PC-9 (cell line): ENCODE measurements at regions not wholly inside any gene's neighbourhood (a gene's known extent, or its start where the extent isn't known, plus 50 kb on each side); places are given as distances from the start of the nearest gene placed in this dataset.

Source experiments
- BruUV-seq: library from RNA; stranded (reverse); fragments of 400-500 nt; replicated peaks from 2 replicates; lab custom pipeline; 2021; lab: Mats Ljungman, UMichigan
- CTCF ChIA-PET: fragments of 300-600 bp; sonication (Branson Sonifier 250); formaldehyde crosslinking; loops from one replicate; lab custom pipeline; 2022; ENCODE audit warnings: antibody characterized with exemption; lab: Charles Lee
- POLR2A ChIA-PET: fragments of 300-600 bp; sonication (Branson Sonifier 250); formaldehyde crosslinking; loops from one replicate; lab custom pipeline; 2022; ENCODE audit warnings: antibody characterized with exemption; ENCODE audit not compliant: unreplicated experiment; lab: Charles Lee
- DNase-seq, 2 experiments: peaks; one replicate each; pipeline versions ENCODE4 v3.0.0 to v3.0.0-alpha.2; 2015 to 2022; ENCODE audit warnings: mixed read lengths in 1 of 2
- H2AFZ ChIP-seq: fragments of 200-600 bp; sonication (generic); 2 replicates; pipeline ENCODE4 v1.8.1; 2017; ENCODE audit warnings: antibody characterized with exemption
- H3F3A ChIP-seq: fragments of 200-600 bp; sonication (generic); 2 replicates; pipeline ENCODE4 v1.8.1; 2017; ENCODE audit warnings: antibody characterized with exemption, mild to moderate bottlenecking, low read depth; ENCODE audit not compliant: insufficient read depth
- H3K27ac ChIP-seq: fragments of 200-600 bp; sonication (generic); 2 replicates; pipeline ENCODE4 v1.6.1; 2016; ENCODE audit warnings: mixed run types
- H3K27me3 ChIP-seq: fragments of 200-600 bp; sonication (generic); 2 replicates; pipeline ENCODE4 v1.6.1; 2016; ENCODE audit warnings: low read depth, mixed run types; ENCODE audit not compliant: insufficient read depth
- H3K36me3 ChIP-seq: fragments of 200-600 bp; sonication (generic); 2 replicates; pipeline ENCODE4 v1.6.1; 2016; ENCODE audit warnings: low read depth, mixed run types
- H3K4me1 ChIP-seq: fragments of 200-600 bp; sonication (generic); replicated peaks from 2 replicates; pipeline ENCODE4 v1.6.1; 2016; ENCODE audit warnings: mixed run types; ENCODE audit not compliant: insufficient read depth
- H3K4me2 ChIP-seq: fragments of 200-600 bp; sonication (generic); 2 replicates; pipeline ENCODE4 v1.6.1; 2017; ENCODE audit warnings: mixed run types
- H3K4me3 ChIP-seq: fragments of 200-600 bp; sonication (generic); 2 replicates; pipeline ENCODE4 v1.6.1; 2016; ENCODE audit warnings: mixed run types
- H3K79me2 ChIP-seq: fragments of 200-600 bp; sonication (generic); 2 replicates; pipeline ENCODE4 v1.6.1; 2017; ENCODE audit warnings: low read depth, mixed run types
- H3K9me2 ChIP-seq: fragments of 200-600 bp; sonication (generic); 2 replicates; pipeline ENCODE4 v1.8.1; 2017; ENCODE audit warnings: mild to moderate bottlenecking; ENCODE audit not compliant: insufficient read depth
- H3K9me3 ChIP-seq: fragments of 200-600 bp; sonication (generic); 2 replicates; pipeline ENCODE4 v1.8.1; 2016; ENCODE audit warnings: low read depth; ENCODE audit not compliant: insufficient read depth
- H4K20me1 ChIP-seq: fragments of 200-600 bp; sonication (generic); 2 replicates; pipeline ENCODE4 v1.8.1; 2017; ENCODE audit not compliant: insufficient read depth
- EZH2 ChIP-seq: fragments of 200-600 bp; sonication (generic); IDR thresholded peaks from 2 replicates; pipeline ENCODE4 v1.8.0; 2017; ENCODE audit warnings: antibody characterized with exemption, low read depth
- intact Hi-C: fragments of 100-400 bp; cut with micrococcal nuclease; formaldehyde crosslinking; loops from one replicate; pipeline ENCODE4 v1.10.0; 2022; ENCODE audit not compliant: unreplicated experiment
- TF ChIP-seq, protein P1 (sequence below): fragments of 200-600 bp; sonication (generic); conservative IDR thresholded peaks from 2 replicates; pipeline ENCODE4 v1.6.1; 2017; ENCODE audit warnings: mixed run types, antibody characterized with exemption, mild to moderate bottlenecking, moderate library complexity

DNA sequence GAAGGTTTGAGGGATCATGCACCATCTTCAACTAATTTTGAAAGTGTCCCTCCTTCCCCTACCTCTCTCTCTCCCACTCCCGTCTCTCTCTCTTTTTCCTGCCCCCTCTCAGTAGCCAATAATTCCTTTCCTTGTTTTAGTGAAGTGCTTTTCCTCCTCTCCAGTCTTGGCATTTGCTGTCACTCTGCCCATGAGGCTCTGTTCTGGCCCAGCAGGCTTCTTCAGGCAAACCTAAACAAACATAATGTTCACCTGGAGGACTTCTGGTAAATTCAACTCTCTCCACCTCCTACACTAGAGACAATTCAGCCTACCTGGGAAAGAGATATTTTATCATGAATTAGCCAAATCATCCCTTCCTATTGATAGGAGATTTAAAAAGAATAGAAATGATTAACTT, 86.6 kb upstream of the ADRA1D start:
- Histone ChIP-seq H4K20me1 (no peaks in the 10 kb centered on the region), H3K9me3 (no peaks in the 10 kb centered on the region), H3K4me2 (no peak overlapping the region), H2AFZ (no peak overlapping the region), H3K27ac (no peak overlapping the region), H3K9me2 (no peaks in the 10 kb centered on the region), H3K27me3 (no peaks in the 10 kb centered on the region), H3F3A (no peaks in the 10 kb centered on the region), H3K4me1 (no peaks in the 10 kb centered on the region), H3K4me3 (no peak overlapping the region), H3K79me2 (no peaks in the 10 kb centered on the region), H3K36me3 (no peaks in the 10 kb centered on the region)
- intact Hi-C loops = loop anchor here (2.0 kb wide), 1 partner anchor 45 kb away; no protein-coding TSS in a partner anchor
- POLR2A ChIA-PET = no interaction called here
- CTCF ChIA-PET = no interaction called here
- TF ChIP-seq, protein P1, sequence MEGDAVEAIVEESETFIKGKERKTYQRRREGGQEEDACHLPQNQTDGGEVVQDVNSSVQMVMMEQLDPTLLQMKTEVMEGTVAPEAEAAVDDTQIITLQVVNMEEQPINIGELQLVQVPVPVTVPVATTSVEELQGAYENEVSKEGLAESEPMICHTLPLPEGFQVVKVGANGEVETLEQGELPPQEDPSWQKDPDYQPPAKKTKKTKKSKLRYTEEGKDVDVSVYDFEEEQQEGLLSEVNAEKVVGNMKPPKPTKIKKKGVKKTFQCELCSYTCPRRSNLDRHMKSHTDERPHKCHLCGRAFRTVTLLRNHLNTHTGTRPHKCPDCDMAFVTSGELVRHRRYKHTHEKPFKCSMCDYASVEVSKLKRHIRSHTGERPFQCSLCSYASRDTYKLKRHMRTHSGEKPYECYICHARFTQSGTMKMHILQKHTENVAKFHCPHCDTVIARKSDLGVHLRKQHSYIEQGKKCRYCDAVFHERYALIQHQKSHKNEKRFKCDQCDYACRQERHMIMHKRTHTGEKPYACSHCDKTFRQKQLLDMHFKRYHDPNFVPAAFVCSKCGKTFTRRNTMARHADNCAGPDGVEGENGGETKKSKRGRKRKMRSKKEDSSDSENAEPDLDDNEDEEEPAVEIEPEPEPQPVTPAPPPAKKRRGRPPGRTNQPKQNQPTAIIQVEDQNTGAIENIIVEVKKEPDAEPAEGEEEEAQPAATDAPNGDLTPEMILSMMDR = no peak
- no peak for TF ChIP-seq EZH2
- no TSS peak for BruUV-seq
- no peak for DNase-seq

GRCh38 chr20:4332121-4332860, 83.2 kb upstream of the ADRA1D start:
- POLR2A ChIA-PET = no interaction called here
- H3K4me2 ChIP-seq = no peak overlapping the region
- no peaks in the 10 kb centered on the region for H3K27me3 ChIP-seq
- CTCF ChIA-PET = no interaction called here
- no peaks in the 10 kb centered on the region for H3K9me2 ChIP-seq
- H3F3A ChIP-seq = no peaks in the 10 kb centered on the region
- H4K20me1 ChIP-seq = no peaks in the 10 kb centered on the region
- H3K36me3 ChIP-seq = no peaks in the 10 kb centered on the region
- no peak overlapping the region for H2AFZ ChIP-seq
- DNase-seq = no peak
- no TSS peak for BruUV-seq
- no peaks in the 10 kb centered on the region for H3K9me3 ChIP-seq
- no peaks in the 10 kb centered on the region for H3K79me2 ChIP-seq
- no peak overlapping the region for H3K4me3 ChIP-seq
- no peaks in the 10 kb centered on the region for H3K4me1 ChIP-seq
- no peak overlapping the region for H3K27ac ChIP-seq
- TF ChIP-seq, protein P1 = no peak
- no peak for TF ChIP-seq EZH2
- intact Hi-C loops = no loop called here

- CTCF ChIA-PET = no interaction called here
- Histone ChIP-seq H3K4me3 (no peak overlapping the region), H3K27me3 (no peaks in the 10 kb centered on the region), H2AFZ (no peak overlapping the region), H4K20me1 (no peaks in the 10 kb centered on the region), H3K9me2 (no peaks in the 10 kb centered on the region), H3K36me3 (no peaks in the 10 kb centered on the region), H3K9me3 (peaks cover 8% of the 10 kb centered on the region; the same call in 1 of the 2 replicates), H3K27ac (no peak overlapping the region), H3K4me2 (no peak overlapping the region), H3K4me1 (peaks cover 5% of the 10 kb centered on the region; the same call in 1 of the 2 replicates), H3F3A (no peaks in the 10 kb centered on the region), H3K79me2 (no peaks in the 10 kb centered on the region)
- intact Hi-C loops = no loop called here
- BruUV-seq = no TSS peak
- TF ChIP-seq EZH2 = no peak
- TF ChIP-seq, protein P1 = no peak
- DNase-seq = no peak
- POLR2A ChIA-PET = no interaction called here
Measured at GRCh38 chr20:4330011-4330410, 80.9 kb upstream of the ADRA1D start.
